ENCODE measurements at regions not wholly inside any gene's neighbourhood (a gene's known extent, or its start where the extent isn't known, plus 50 kb on each side); places are given as distances from the start of the nearest gene placed in this dataset.

GRCh38 chr6:113620386-113620785 is 236.8 kb upstream of the MARCKS start:
- H3F3A ChIP-seq (ENCODE audit: insufficient read depth, low read length): no peaks in the 10 kb centered on the region
- H3K9me2 ChIP-seq (ENCODE audit: low read depth, low read length): no peaks in the 10 kb centered on the region
- no peaks in the 10 kb centered on the region for H3K36me3 ChIP-seq (ENCODE audit: insufficient read depth, low read length)
- no peak overlapping the region for H3K27ac ChIP-seq (ENCODE audit: low read depth, low read length, poor library complexity, severe bottlenecking)
- H3K4me1 ChIP-seq (ENCODE audit: insufficient read depth, low read length, severe bottlenecking): no peaks in the 10 kb centered on the region
- H3K9me3 ChIP-seq (ENCODE audit: low read length): no peaks in the 10 kb centered on the region
- no peak overlapping the region for H2AFZ ChIP-seq (ENCODE audit: low read length)
- no peak overlapping the region for H3K4me3 ChIP-seq (ENCODE audit: low read depth, low read length, poor library complexity, severe bottlenecking)
- no peaks in the 10 kb centered on the region for H3K27me3 ChIP-seq (ENCODE audit: insufficient read depth, low read length)
- no peaks in the 10 kb centered on the region for H3K79me2 ChIP-seq (ENCODE audit: insufficient read depth, low read length)
- no peak overlapping the region for H3K9ac ChIP-seq (ENCODE audit: low read length)
- H3K4me2 ChIP-seq (ENCODE audit: low read length): no peak overlapping the region
- no peaks in the 10 kb centered on the region for H4K20me1 ChIP-seq (ENCODE audit: insufficient read depth, low read length)
- TF ChIP-seq CTCF (IDR thresholded peaks at IDR 0.05; ENCODE audit: low read length) (no peak), EZH2 (IDR thresholded peaks at IDR 0.05; ENCODE audit: borderline replicate concordance, low read length) (no peak)

DNA sequence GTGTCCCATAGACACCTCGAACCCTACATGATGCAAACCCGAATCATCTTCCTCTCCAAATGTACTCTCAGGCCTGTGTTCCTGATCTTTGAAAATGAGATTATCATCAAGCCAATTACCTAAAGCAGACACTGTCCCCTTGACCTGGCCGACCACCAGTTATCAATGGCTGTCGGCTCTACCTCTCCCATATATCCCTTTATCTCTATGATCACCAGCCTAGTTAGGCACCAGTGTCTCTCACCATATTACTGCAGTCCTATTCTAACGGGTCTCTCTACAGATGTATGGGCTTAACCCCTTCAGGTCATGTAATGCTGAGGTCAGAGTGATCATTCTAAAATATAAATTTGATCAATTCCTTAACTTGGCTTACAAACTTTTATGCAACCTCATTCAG is 234.9 kb upstream of the MARCKS start:
- no peaks in the 10 kb centered on the region for H3K9me2 ChIP-seq (ENCODE audit: low read depth, low read length)
- no peaks in the 10 kb centered on the region for H4K20me1 ChIP-seq (ENCODE audit: insufficient read depth, low read length)
- H3K4me1 ChIP-seq (ENCODE audit: insufficient read depth, low read length, severe bottlenecking): peaks cover 10% of the 10 kb centered on the region
- H3K9me3 ChIP-seq (ENCODE audit: low read length): no peaks in the 10 kb centered on the region
- no peak overlapping the region for H3K4me2 ChIP-seq (ENCODE audit: low read length)
- no peak overlapping the region for H3K9ac ChIP-seq (ENCODE audit: low read length)
- H3K79me2 ChIP-seq (ENCODE audit: insufficient read depth, low read length): no peaks in the 10 kb centered on the region
- TF ChIP-seq CTCF (IDR thresholded peaks at IDR 0.05; ENCODE audit: low read length): no peak
- no peak for TF ChIP-seq EZH2 (IDR thresholded peaks at IDR 0.05; ENCODE audit: borderline replicate concordance, low read length)
- H3K27ac ChIP-seq (ENCODE audit: low read depth, low read length, poor library complexity, severe bottlenecking): no peak overlapping the region
- no peak overlapping the region for H3K4me3 ChIP-seq (ENCODE audit: low read depth, low read length, poor library complexity, severe bottlenecking)
- no peak overlapping the region for H2AFZ ChIP-seq (ENCODE audit: low read length)
- H3F3A ChIP-seq (ENCODE audit: insufficient read depth, low read length): no peaks in the 10 kb centered on the region
- H3K27me3 ChIP-seq (ENCODE audit: insufficient read depth, low read length): no peaks in the 10 kb centered on the region
- H3K36me3 ChIP-seq (ENCODE audit: insufficient read depth, low read length): no peaks in the 10 kb centered on the region

- H2AFZ ChIP-seq (ENCODE audit: low read length): no peak overlapping the region
- H3K9me3 ChIP-seq (ENCODE audit: low read length): no peaks in the 10 kb centered on the region
- peaks cover 19% of the 10 kb centered on the region for H3K4me1 ChIP-seq (ENCODE audit: insufficient read depth, low read length, severe bottlenecking)
- no peak overlapping the region for H3K4me3 ChIP-seq (ENCODE audit: low read depth, low read length, poor library complexity, severe bottlenecking)
- H3K27ac ChIP-seq (ENCODE audit: low read depth, low read length, poor library complexity, severe bottlenecking): no peak overlapping the region
- H3F3A ChIP-seq (ENCODE audit: insufficient read depth, low read length): no peaks in the 10 kb centered on the region
- no peaks in the 10 kb centered on the region for H3K36me3 ChIP-seq (ENCODE audit: insufficient read depth, low read length)
- no peaks in the 10 kb centered on the region for H3K9me2 ChIP-seq (ENCODE audit: low read depth, low read length)
- H3K9ac ChIP-seq (ENCODE audit: low read length): no peak overlapping the region
- H3K79me2 ChIP-seq (ENCODE audit: insufficient read depth, low read length): no peaks in the 10 kb centered on the region
- TF ChIP-seq EZH2 (IDR thresholded peaks at IDR 0.05; ENCODE audit: borderline replicate concordance, low read length) (no peak), CTCF (IDR thresholded peaks at IDR 0.05; ENCODE audit: low read length) (no peak)
- no peak overlapping the region for H3K4me2 ChIP-seq (ENCODE audit: low read length)
- H3K27me3 ChIP-seq (ENCODE audit: insufficient read depth, low read length): no peaks in the 10 kb centered on the region
- no peaks in the 10 kb centered on the region for H4K20me1 ChIP-seq (ENCODE audit: insufficient read depth, low read length)
Observed at GRCh38 chr6:113623129-113623528, 234.0 kb upstream of the MARCKS start.
